NCI-H82 (cell line): ENCODE measurements at regions not wholly inside any gene's neighbourhood (a gene's known extent, or its start where the extent isn't known, plus 50 kb on each side); places are given as distances from the start of the nearest gene placed in this dataset.
"Not testable (repeated sequence)": the region's sequence is repeated elsewhere in the genome, so short reads cannot be mapped to it uniquely, and the experiment has no call there.

Source experiments
- DNase-seq: peaks from one replicate; lab custom pipeline; 2025; lab: John Stamatoyannopoulos, UW

- DNase-seq = no peak
Measured at GRCh38 chr2:192628017-192628416, 433.3 kb upstream of the TMEFF2 start.

GRCh38 chr2:192615105-192615504, 420.4 kb upstream of the TMEFF2 start:
- DNase-seq = no peak

GRCh38 chr2:192604295-192604694, 409.6 kb upstream of the TMEFF2 start:
- DNase-seq = peak; percentile 8

GRCh38 chr2:192598649-192599048, 403.9 kb upstream of the TMEFF2 start:
- not testable (repeated sequence) for DNase-seq

GRCh38 chr2:192593561-192593960, 398.8 kb upstream of the TMEFF2 start:
- DNase-seq = no peak

GRCh38 chr2:192591617-192592016, 396.9 kb upstream of the TMEFF2 start:
- DNase-seq = no peak

GRCh38 chr2:192585418-192585817, 390.7 kb upstream of the TMEFF2 start:
- DNase-seq = peak; percentile 15

- DNase-seq = no peak
Measured at GRCh38 chr2:192584976-192585375, 390.2 kb upstream of the TMEFF2 start.

GRCh38 chr2:192579965-192580700, 385.4 kb upstream of the TMEFF2 start:
- no peak for DNase-seq

- peak; percentile 11 for DNase-seq
Measured at GRCh38 chr2:192578780-192579179, 384.0 kb upstream of the TMEFF2 start.

GRCh38 chr2:192577706-192578105, 383.0 kb upstream of the TMEFF2 start:
- DNase-seq = no peak

GRCh38 chr2:192574552-192574951, 379.8 kb upstream of the TMEFF2 start:
- DNase-seq = no peak

- DNase-seq = no peak
Measured at GRCh38 chr2:192571636-192572035, 376.9 kb upstream of the TMEFF2 start.

- DNase-seq = no peak
Measured at GRCh38 chr2:192570788-192571187, 376.1 kb upstream of the TMEFF2 start.

- DNase-seq = no peak
Measured at GRCh38 chr2:192566863-192567262, 372.1 kb upstream of the TMEFF2 start.

GRCh38 chr2:192560326-192560725, 365.6 kb upstream of the TMEFF2 start:
- DNase-seq = no peak

GRCh38 chr2:192559587-192559986, 364.9 kb upstream of the TMEFF2 start:
- no peak for DNase-seq

GRCh38 chr2:192558637-192559036, 363.9 kb upstream of the TMEFF2 start:
- no peak for DNase-seq

- no peak for DNase-seq
Measured at GRCh38 chr2:192555740-192556139, 361.0 kb upstream of the TMEFF2 start.

GRCh38 chr2:192551760-192552159, 357.0 kb upstream of the TMEFF2 start:
- DNase-seq = no peak

- DNase-seq = no peak
Measured at GRCh38 chr2:192546565-192546964, 351.8 kb upstream of the TMEFF2 start.

GRCh38 chr2:192544371-192544955, 349.7 kb upstream of the TMEFF2 start:
- DNase-seq = peak; percentile 82

GRCh38 chr2:192542148-192543066, 347.7 kb upstream of the TMEFF2 start:
- DNase-seq = peak; percentile 90
